Progenitor cell of endocrine pancreas (in vitro differentiated cells): ENCODE measurements at regions not wholly inside any gene's neighbourhood (a gene's known extent, or its start where the extent isn't known, plus 50 kb on each side); places are given as distances from the start of the nearest gene placed in this dataset.

Experiments
- DNase-seq: peaks from one replicate; pipeline ENCODE4 v3.0.0; 2021; ENCODE audit warnings: low spot score; ENCODE audit not compliant: unreplicated experiment
- H3K27ac Mint-ChIP-seq: 2 replicates; pipeline ENCODE4 v1.8.0; 2021; ENCODE audit warnings: mild to moderate bottlenecking, moderate library complexity, mixed read lengths
- H3K27me3 Mint-ChIP-seq: 2 replicates; pipeline ENCODE4 v1.8.0; 2021; ENCODE audit warnings: mixed read lengths
- H3K36me3 Mint-ChIP-seq: 2 replicates; pipeline ENCODE4 v1.8.0; 2022; ENCODE audit warnings: mixed read lengths; ENCODE audit not compliant: insufficient read depth
- H3K4me1 Mint-ChIP-seq: 2 replicates; pipeline ENCODE4 v1.8.0; 2021; ENCODE audit warnings: low read depth, mixed read lengths
- H3K4me3 Mint-ChIP-seq: 2 replicates; pipeline ENCODE4 v1.8.0; 2021; ENCODE audit warnings: low read depth, mild to moderate bottlenecking, moderate library complexity, mixed read lengths
- H3K9me3 Mint-ChIP-seq: 2 replicates; pipeline ENCODE4 v1.8.0; 2021; ENCODE audit warnings: low read depth, mixed read lengths
- CTCF ChIP-seq: fragments of 200-600 bp; sonication (generic); IDR thresholded peaks from one replicate; pipeline ENCODE4 v1.5.0; 2021; ENCODE audit warnings: antibody characterized with exemption, mild to moderate bottlenecking; ENCODE audit not compliant: unreplicated experiment

- H3K4me1 Mint-ChIP-seq: peaks cover 5% of the 10 kb centered on the region
- peak overlapping the region; percentile 69 for H3K27ac Mint-ChIP-seq
- no peaks in the 10 kb centered on the region for H3K9me3 Mint-ChIP-seq
- H3K4me3 Mint-ChIP-seq: peak overlapping the region; percentile 61
- TF ChIP-seq CTCF: peak; percentile 97
- peaks cover 3% of the 10 kb centered on the region for H3K27me3 Mint-ChIP-seq
- peak; percentile 32 for DNase-seq
- H3K36me3 Mint-ChIP-seq: no peaks in the 10 kb centered on the region
Measured at GRCh38 chr7:25069900-25070443, 55.1 kb downstream of the CYCS start.

GRCh38 chr7:25068502-25069213, 56.4 kb downstream of the CYCS start:
- H3K27ac Mint-ChIP-seq: peak overlapping the region; percentile 43
- no peak for TF ChIP-seq CTCF
- peaks cover 5% of the 10 kb centered on the region for H3K4me1 Mint-ChIP-seq
- DNase-seq: no peak
- H3K4me3 Mint-ChIP-seq: peak overlapping the region; percentile 5
- no peaks in the 10 kb centered on the region for H3K9me3 Mint-ChIP-seq
- no peaks in the 10 kb centered on the region for H3K36me3 Mint-ChIP-seq
- peaks cover 3% of the 10 kb centered on the region for H3K27me3 Mint-ChIP-seq

DNA sequence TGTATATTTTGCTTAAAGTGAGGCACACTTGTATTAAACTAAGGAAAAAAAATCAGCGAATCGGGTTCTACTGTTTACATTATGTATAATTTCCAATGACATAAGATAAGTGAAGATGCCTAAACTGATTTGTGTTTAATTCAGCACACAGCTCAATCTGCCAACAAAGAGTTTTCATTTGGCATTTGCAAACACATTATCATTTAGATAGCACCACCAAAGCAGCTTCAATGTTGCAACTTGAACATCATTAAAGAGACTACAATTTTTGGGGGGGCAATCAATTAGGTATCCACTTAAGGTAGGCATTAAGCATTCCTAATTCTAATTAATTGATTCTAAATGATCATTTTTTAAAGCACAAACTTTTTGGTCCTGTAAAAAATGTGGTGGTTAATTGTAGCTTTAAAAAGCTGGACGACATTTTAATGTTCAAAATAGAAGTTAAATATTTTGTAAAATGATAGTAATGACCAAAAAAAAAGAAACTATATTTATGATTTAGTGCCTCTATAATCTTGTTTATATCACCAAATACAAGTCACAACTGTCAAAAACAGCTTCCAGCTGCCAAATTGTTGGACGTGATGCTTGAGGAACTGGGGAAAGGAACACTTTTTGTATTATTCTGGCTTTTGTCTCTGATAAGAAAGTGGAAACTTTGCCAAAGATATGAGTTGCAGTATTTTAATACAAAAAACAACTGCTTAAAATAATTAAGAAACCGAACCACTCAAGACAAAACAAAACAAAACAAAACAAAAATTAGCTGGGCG, 57.1 kb downstream of the CYCS start:
- peaks cover 5% of the 10 kb centered on the region for H3K4me1 Mint-ChIP-seq
- peaks cover under 1% of the 10 kb centered on the region for H3K9me3 Mint-ChIP-seq
- no peak overlapping the region for H3K27ac Mint-ChIP-seq
- no peak for TF ChIP-seq CTCF
- H3K4me3 Mint-ChIP-seq: no peak overlapping the region
- peaks cover 3% of the 10 kb centered on the region for H3K27me3 Mint-ChIP-seq
- no peak for DNase-seq
- H3K36me3 Mint-ChIP-seq: no peaks in the 10 kb centered on the region

- no peak overlapping the region for H3K27ac Mint-ChIP-seq
- no peak overlapping the region for H3K4me3 Mint-ChIP-seq
Measured at GRCh38 chr7:25066253-25066652, 58.8 kb downstream of the CYCS start.

More at GRCh38 chr7:25066253-25066652, 58.8 kb downstream of the CYCS start:
- peaks cover 9% of the 10 kb centered on the region for H3K4me1 Mint-ChIP-seq
- H3K9me3 Mint-ChIP-seq: peaks cover 4% of the 10 kb centered on the region
- TF ChIP-seq CTCF: no peak
- H3K27me3 Mint-ChIP-seq: peaks cover 3% of the 10 kb centered on the region
- no peak for DNase-seq
- no peaks in the 10 kb centered on the region for H3K36me3 Mint-ChIP-seq
